Tibial nerve (tissue), 4 donors: ENCODE measurements at regions not wholly inside any gene's neighbourhood (a gene's known extent, or its start where the extent isn't known, plus 50 kb on each side); places are given as distances from the start of the nearest gene placed in this dataset.

ENCODE experiments used
- CTCF ChIP-seq, 5 experiments: fragments of 200-600 bp in 3 of 5; fragments of 450-650 bp in 2 of 5; sonication (generic) in 3 of 5; IDR thresholded peaks; one replicate each; pipeline ENCODE4 v1.5.1; 2016 to 2019; ENCODE audit warnings: antibody characterized with exemption in 5 of 5, mild to moderate bottlenecking in 3 of 5, moderate library complexity in 2 of 5
- EP300 ChIP-seq, 2 donors: sonication (generic); formaldehyde crosslinking; IDR thresholded peaks; one replicate each; pipeline ENCODE4 v1.6.1; 2017; ENCODE audit warnings: antibody characterized with exemption in 2 of 2, mild to moderate bottlenecking in 1 of 2
- POLR2A ChIP-seq, 2 donors: fragments of 450-650 bp; IDR thresholded peaks; one replicate each; pipeline ENCODE4 v1.6.1; 2017; ENCODE audit warnings: antibody characterized with exemption in 2 of 2, mild to moderate bottlenecking in 2 of 2, moderate library complexity in 2 of 2

- TF ChIP-seq POLR2A (IDR thresholded peaks at IDR 0.05) (no peak), CTCF (IDR thresholded peaks at IDR 0.05) (no peak), EP300 (IDR thresholded peaks at IDR 0.05) (no peak)
These were observed 140.9 kb downstream of the OMA1 start for GRCh38 chr1:58405660-58406059.
